ENCODE measurements at regions not wholly inside any gene's neighbourhood (a gene's known extent, or its start where the extent isn't known, plus 50 kb on each side); places are given as distances from the start of the nearest gene placed in this dataset.

DNA sequence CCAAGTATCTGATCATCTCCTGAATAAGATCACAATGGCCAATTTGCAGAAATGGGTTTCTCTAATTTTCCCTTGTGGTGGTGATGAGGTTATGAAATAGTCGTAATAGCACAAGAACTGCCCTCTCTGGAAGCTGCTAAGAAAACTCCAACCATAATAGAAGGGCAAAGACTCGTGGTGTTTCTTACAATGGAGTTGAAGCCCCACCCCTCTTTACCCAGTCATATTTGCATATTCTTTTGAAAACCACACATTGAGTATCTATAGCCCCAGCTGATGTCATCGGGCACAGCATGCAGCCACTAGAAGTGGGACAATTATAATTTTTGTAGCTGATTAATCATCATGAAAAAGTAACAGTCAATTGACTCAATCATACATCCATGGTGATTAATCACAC is 452.1 kb upstream of the POU3F2 start:
- H3K4me3 ChIP-seq (ENCODE audit: extremely low read depth in 1 of 4, insufficient read depth in 2 of 4, low read depth in 3 of 4, low read length in 4 of 4), result no peak overlapping the region
- no peak overlapping the region for H4K91ac ChIP-seq (replicated peaks; ENCODE audit: insufficient read length, low read length)
- no peak overlapping the region for H2BK120ac ChIP-seq (replicated peaks; ENCODE audit: low read depth, low read length)
- no peak overlapping the region for H2BK20ac ChIP-seq (ENCODE audit: low read length)
- WGBS, 2 experiments (ENCODE audit: extremely low coverage in 1 of 2, insufficient coverage in 1 of 2, insufficient read length in 1 of 2, insufficient replicate concordance in 2 of 2, low coverage in 1 of 2, low lambda C conversion rate in 2 of 2, missing lambda C conversion rate in 1 of 2), result 89% methylated on average over 3 of the region's 3 CpGs; no CpG with 5 or more reads in 1 of the 2 experiments
- H3K56ac ChIP-seq (replicated peaks; ENCODE audit: insufficient read length, low read depth, low read length), result no peak overlapping the region
- no peak overlapping the region for H3K14ac ChIP-seq (ENCODE audit: insufficient read length)
- H2BK15ac ChIP-seq (ENCODE audit: low read length), result no peak overlapping the region
- H2AK5ac ChIP-seq (ENCODE audit: low read depth, low read length), result no peak overlapping the region
- no peak overlapping the region for H3K9ac ChIP-seq (replicated peaks in 1 of 4; ENCODE audit: extremely low read depth in 1 of 4, low read depth in 3 of 4, low read length in 3 of 4)
- H3K23me2 ChIP-seq (ENCODE audit: low read depth, low read length), result no peaks in the 10 kb centered on the region
- H3K79me2 ChIP-seq (ENCODE audit: control insufficient read depth in 1 of 2, insufficient read depth in 2 of 2, low read length in 2 of 2), result no peaks in the 10 kb centered on the region
- no peak overlapping the region for H3K4ac ChIP-seq (replicated peaks; ENCODE audit: insufficient read length, low read depth, low read length)
- no peak overlapping the region for H4K5ac ChIP-seq (ENCODE audit: insufficient read length, low read depth, low read length)
- no peaks in the 10 kb centered on the region for H3K27me3 ChIP-seq (replicated peaks in 1 of 4; ENCODE audit: control insufficient read depth in 3 of 4, extremely low read depth in 1 of 4, insufficient read depth in 3 of 4, low read length in 3 of 4)
- no peaks in the 10 kb centered on the region for H3K9me3 ChIP-seq (ENCODE audit: insufficient read depth in 2 of 2, low read depth in 1 of 2, low read length in 1 of 2)
- no peak overlapping the region for H3K18ac ChIP-seq (ENCODE audit: extremely low read depth, low read length)
- CTCF ChIA-PET (ENCODE audit: partially characterized antibody), result interaction anchor here (1.1 to 1.4 kb wide), 2 partner anchors 8 to 254 kb away, joined by 3 read pairs; no protein-coding TSS in a partner anchor
- no peak overlapping the region for H2BK12ac ChIP-seq (ENCODE audit: low read depth, low read length)
- no peaks in the 10 kb centered on the region for H4K20me1 ChIP-seq (replicated peaks in 1 of 2; ENCODE audit: control insufficient read depth in 1 of 2, insufficient read depth in 2 of 2, low read length in 2 of 2)
- no peak overlapping the region for H4K8ac ChIP-seq (ENCODE audit: extremely low read depth, insufficient read depth, low read length)
- no peak overlapping the region for H2AFZ ChIP-seq (ENCODE audit: low read length)
- no peaks in the 10 kb centered on the region for H3K36me3 ChIP-seq (ENCODE audit: control insufficient read depth in 2 of 4, insufficient read depth in 4 of 4, low read length in 3 of 4)
- H3K79me1 ChIP-seq (ENCODE audit: low read depth, low read length), result no peaks in the 10 kb centered on the region
- FAIRE-seq (no peak), DNase-seq (ENCODE audit: low read depth in 1 of 2, low spot score in 2 of 2) (no peak)
- H3K23ac ChIP-seq (ENCODE audit: insufficient read length), result no peak overlapping the region
- H3K4me1 ChIP-seq (replicated peaks in 1 of 4; ENCODE audit: control insufficient read depth in 3 of 4, insufficient read depth in 4 of 4, low read length in 3 of 4), result peaks cover 0 to 3% (median 1%) of the 10 kb centered on the region in 4 experiments; a peak in 3 of 7 replicates
- POLR2A ChIA-PET (ENCODE audit: partially characterized antibody), result no interaction called here
- H3K27ac ChIP-seq (ENCODE audit: low read depth, low read length), result no peak overlapping the region
- H3K4me2 ChIP-seq (ENCODE audit: insufficient read depth in 1 of 2, low read depth in 2 of 2, low read length in 2 of 2), result no peak overlapping the region
- no peak overlapping the region for H2BK5ac ChIP-seq (ENCODE audit: low read depth, low read length)
- TF ChIP-seq SAP30 (IDR thresholded peaks at IDR 0.05; ENCODE audit: insufficient read depth, insufficient replicate concordance, low read length) (no peak), RBBP5 (IDR thresholded peaks at IDR 0.05; ENCODE audit: borderline replicate concordance, low read depth, low read length) (no peak), EGR1 (IDR thresholded peaks at IDR 0.05; ENCODE audit: borderline replicate concordance, low read depth, low read length) (no peak), EP300 (IDR thresholded peaks at IDR 0.05; ENCODE audit: borderline replicate concordance in 1 of 2, low read depth in 2 of 2, low read length in 2 of 2) (no peak), YY1 (IDR thresholded peaks at IDR 0.05; ENCODE audit: low read depth, low read length) (no peak), KDM4A (IDR thresholded peaks at IDR 0.05; ENCODE audit: low read depth, low read length, severe bottlenecking) (no peak), KDM5A (IDR thresholded peaks at IDR 0.05; ENCODE audit: low read length) (no peak), TAF7 (optimal IDR thresholded peaks at IDR 0.05; ENCODE audit: borderline replicate concordance, low read depth, low read length) (no peak)
- TF ChIP-seq, protein P1, sequence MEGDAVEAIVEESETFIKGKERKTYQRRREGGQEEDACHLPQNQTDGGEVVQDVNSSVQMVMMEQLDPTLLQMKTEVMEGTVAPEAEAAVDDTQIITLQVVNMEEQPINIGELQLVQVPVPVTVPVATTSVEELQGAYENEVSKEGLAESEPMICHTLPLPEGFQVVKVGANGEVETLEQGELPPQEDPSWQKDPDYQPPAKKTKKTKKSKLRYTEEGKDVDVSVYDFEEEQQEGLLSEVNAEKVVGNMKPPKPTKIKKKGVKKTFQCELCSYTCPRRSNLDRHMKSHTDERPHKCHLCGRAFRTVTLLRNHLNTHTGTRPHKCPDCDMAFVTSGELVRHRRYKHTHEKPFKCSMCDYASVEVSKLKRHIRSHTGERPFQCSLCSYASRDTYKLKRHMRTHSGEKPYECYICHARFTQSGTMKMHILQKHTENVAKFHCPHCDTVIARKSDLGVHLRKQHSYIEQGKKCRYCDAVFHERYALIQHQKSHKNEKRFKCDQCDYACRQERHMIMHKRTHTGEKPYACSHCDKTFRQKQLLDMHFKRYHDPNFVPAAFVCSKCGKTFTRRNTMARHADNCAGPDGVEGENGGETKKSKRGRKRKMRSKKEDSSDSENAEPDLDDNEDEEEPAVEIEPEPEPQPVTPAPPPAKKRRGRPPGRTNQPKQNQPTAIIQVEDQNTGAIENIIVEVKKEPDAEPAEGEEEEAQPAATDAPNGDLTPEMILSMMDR (IDR thresholded peaks at IDR 0.05; ENCODE audit: control extremely low read depth in 1 of 3, insufficient read depth in 1 of 3, low read depth in 1 of 3, low read length in 3 of 3), result no peak
